Erythroblast (primary cell): ENCODE measurements at regions not wholly inside any gene's neighbourhood (a gene's known extent, or its start where the extent isn't known, plus 50 kb on each side); places are given as distances from the start of the nearest gene placed in this dataset.

ENCODE experiments used
- GATA1 ChIP-seq: IDR thresholded peaks from 2 replicates; pipeline ENCODE4 v1.6.1; 2011; ENCODE audit warnings: low read depth, mild to moderate bottlenecking, control low read depth, low read length, moderate library complexity
- POLR2A ChIP-seq: IDR thresholded peaks from 2 replicates; pipeline ENCODE4 v1.6.1; 2011; ENCODE audit warnings: mild to moderate bottlenecking, low read length

- TF ChIP-seq POLR2A (no peak), GATA1 (no peak)
Measured at GRCh38 chr12:87783467-87783866, 245.7 kb downstream of the C12orf50 start.
